Activated naive CD8-positive, alpha-beta T cell treated with anti-CD3 and anti-CD28 coated beads, Interleukin-2, amount 50 U/mL, for 24 hours (primary cell): ENCODE measurements at regions not wholly inside any gene's neighbourhood (a gene's known extent, or its start where the extent isn't known, plus 50 kb on each side); places are given as distances from the start of the nearest gene placed in this dataset.

Source experiments
- ATAC-seq: fragments of 150-1000 bp; cut with Tn5 transposase; one replicate; pipeline ENCODE4 v1.10.0; 2021
- DNase-seq: peaks from one replicate; pipeline ENCODE4 v3.0.0; 2021
- H3K27ac Mint-ChIP-seq: one replicate; pipeline ENCODE4 v1.8.0; 2021; ENCODE audit warnings: mild to moderate bottlenecking, mixed read lengths
- H3K27me3 Mint-ChIP-seq: one replicate; pipeline ENCODE4 v1.8.0; 2021; ENCODE audit warnings: mixed read lengths
- H3K36me3 Mint-ChIP-seq: one replicate; pipeline ENCODE4 v1.8.0; 2021; ENCODE audit warnings: low read depth, mixed read lengths
- H3K4me1 Mint-ChIP-seq: one replicate; pipeline ENCODE4 v1.8.0; 2021; ENCODE audit warnings: mixed read lengths
- H3K4me3 Mint-ChIP-seq: one replicate; pipeline ENCODE4 v1.8.0; 2021; ENCODE audit warnings: mild to moderate bottlenecking, moderate library complexity, mixed read lengths
- H3K9me3 Mint-ChIP-seq: one replicate; pipeline ENCODE4 v1.8.0; 2021; ENCODE audit warnings: mixed read lengths

- Mint-ChIP-seq H3K9me3 (peaks cover 8% of the 10 kb centered on the region), H3K36me3 (no peaks in the 10 kb centered on the region), H3K4me3 (no peak overlapping the region), H3K27me3 (peaks cover 11% of the 10 kb centered on the region), H3K27ac (no peak overlapping the region), H3K4me1 (no peaks in the 10 kb centered on the region)
- no peak for ATAC-seq
- DNase-seq, result no peak
Measured at GRCh38 chr6:159493898-159494585, 199.0 kb downstream of the SOD2 start.

GRCh38 chr6:159493231-159493897 is 199.7 kb downstream of the SOD2 start:
- peaks cover 8% of the 10 kb centered on the region for H3K9me3 Mint-ChIP-seq
- H3K4me3 Mint-ChIP-seq, result no peak overlapping the region
- no peaks in the 10 kb centered on the region for H3K36me3 Mint-ChIP-seq
- no peak for DNase-seq
- ATAC-seq, result no peak
- peaks cover 11% of the 10 kb centered on the region for H3K27me3 Mint-ChIP-seq
- no peaks in the 10 kb centered on the region for H3K4me1 Mint-ChIP-seq
- H3K27ac Mint-ChIP-seq, result no peak overlapping the region

GRCh38 chr6:159490298-159490937 is 202.6 kb downstream of the SOD2 start:
- Mint-ChIP-seq H3K4me3 (no peak overlapping the region), H3K27me3 (peaks cover 7% of the 10 kb centered on the region), H3K4me1 (no peaks in the 10 kb centered on the region), H3K9me3 (no peaks in the 10 kb centered on the region), H3K27ac (no peak overlapping the region), H3K36me3 (no peaks in the 10 kb centered on the region)
- no peak for ATAC-seq
- no peak for DNase-seq

- ATAC-seq (no peak), DNase-seq (no peak)
- no peaks in the 10 kb centered on the region for H3K9me3 Mint-ChIP-seq
- no peak overlapping the region for H3K27ac Mint-ChIP-seq
- peaks cover 7% of the 10 kb centered on the region for H3K27me3 Mint-ChIP-seq
- no peak overlapping the region for H3K4me3 Mint-ChIP-seq
- no peaks in the 10 kb centered on the region for H3K36me3 Mint-ChIP-seq
- no peaks in the 10 kb centered on the region for H3K4me1 Mint-ChIP-seq
Measured at GRCh38 chr6:159487636-159488035, 205.4 kb downstream of the SOD2 start.

GRCh38 chr6:159483259-159483658 is 209.8 kb downstream of the SOD2 start:
- DNase-seq (no peak), ATAC-seq (no peak)
- no peaks in the 10 kb centered on the region for H3K9me3 Mint-ChIP-seq
- no peak overlapping the region for H3K4me3 Mint-ChIP-seq
- H3K27ac Mint-ChIP-seq, result no peak overlapping the region
- no peaks in the 10 kb centered on the region for H3K4me1 Mint-ChIP-seq
- no peaks in the 10 kb centered on the region for H3K36me3 Mint-ChIP-seq
- peaks cover 19% of the 10 kb centered on the region for H3K27me3 Mint-ChIP-seq

GRCh38 chr6:159481897-159482296 is 211.1 kb downstream of the SOD2 start:
- H3K36me3 Mint-ChIP-seq, result no peaks in the 10 kb centered on the region
- no peaks in the 10 kb centered on the region for H3K4me1 Mint-ChIP-seq
- no peaks in the 10 kb centered on the region for H3K9me3 Mint-ChIP-seq
- no peak overlapping the region for H3K27ac Mint-ChIP-seq
- ATAC-seq (no peak), DNase-seq (no peak)
- peaks cover 19% of the 10 kb centered on the region for H3K27me3 Mint-ChIP-seq
- no peak overlapping the region for H3K4me3 Mint-ChIP-seq

GRCh38 chr6:159480471-159480870 is 212.6 kb downstream of the SOD2 start:
- Mint-ChIP-seq H3K27me3 (peaks cover 21% of the 10 kb centered on the region), H3K4me3 (no peak overlapping the region), H3K4me1 (no peaks in the 10 kb centered on the region), H3K9me3 (no peaks in the 10 kb centered on the region), H3K27ac (no peak overlapping the region), H3K36me3 (no peaks in the 10 kb centered on the region)
- DNase-seq, result no peak
- ATAC-seq, result no peak

GRCh38 chr6:159479146-159479545 is 213.9 kb downstream of the SOD2 start:
- no peak overlapping the region for H3K27ac Mint-ChIP-seq
- H3K27me3 Mint-ChIP-seq, result peaks cover 17% of the 10 kb centered on the region
- no peaks in the 10 kb centered on the region for H3K4me1 Mint-ChIP-seq
- no peak overlapping the region for H3K4me3 Mint-ChIP-seq
- DNase-seq (no peak), ATAC-seq (no peak)
- H3K36me3 Mint-ChIP-seq, result no peaks in the 10 kb centered on the region
- no peaks in the 10 kb centered on the region for H3K9me3 Mint-ChIP-seq

- DNase-seq (no peak), ATAC-seq (no peak)
- Mint-ChIP-seq H3K4me1 (no peaks in the 10 kb centered on the region), H3K9me3 (no peaks in the 10 kb centered on the region), H3K27me3 (peaks cover 9% of the 10 kb centered on the region), H3K36me3 (no peaks in the 10 kb centered on the region), H3K27ac (no peak overlapping the region), H3K4me3 (no peak overlapping the region)
Measured at GRCh38 chr6:159473475-159474263, 219.4 kb downstream of the SOD2 start.

GRCh38 chr6:159470397-159470796 is 222.6 kb downstream of the SOD2 start:
- DNase-seq (no peak), ATAC-seq (no peak)
- H3K27me3 Mint-ChIP-seq, result peaks cover 16% of the 10 kb centered on the region
- H3K36me3 Mint-ChIP-seq, result no peaks in the 10 kb centered on the region
- H3K4me1 Mint-ChIP-seq, result peaks cover 2% of the 10 kb centered on the region
- no peak overlapping the region for H3K27ac Mint-ChIP-seq
- no peak overlapping the region for H3K4me3 Mint-ChIP-seq
- no peaks in the 10 kb centered on the region for H3K9me3 Mint-ChIP-seq

GRCh38 chr6:159469443-159469842 is 223.6 kb downstream of the SOD2 start:
- Mint-ChIP-seq H3K27me3 (peaks cover 19% of the 10 kb centered on the region), H3K27ac (no peak overlapping the region), H3K4me1 (peaks cover 2% of the 10 kb centered on the region), H3K36me3 (no peaks in the 10 kb centered on the region), H3K9me3 (no peaks in the 10 kb centered on the region), H3K4me3 (no peak overlapping the region)
- ATAC-seq (no peak), DNase-seq (no peak)

GRCh38 chr6:159468994-159469393 is 224.0 kb downstream of the SOD2 start:
- Mint-ChIP-seq H3K27me3 (peaks cover 20% of the 10 kb centered on the region), H3K4me1 (peaks cover 2% of the 10 kb centered on the region)

GRCh38 chr6:159467473-159468041 is 225.5 kb downstream of the SOD2 start:
- Mint-ChIP-seq H3K27me3 (peaks cover 18% of the 10 kb centered on the region), H3K4me1 (peaks cover 2% of the 10 kb centered on the region), H3K36me3 (no peaks in the 10 kb centered on the region), H3K4me3 (no peak overlapping the region), H3K27ac (no peak overlapping the region), H3K9me3 (no peaks in the 10 kb centered on the region)
- ATAC-seq (peak; percentile 81), DNase-seq (no peak)

More at GRCh38 chr6:159468994-159469393, 224.0 kb downstream of the SOD2 start:
- no peaks in the 10 kb centered on the region for H3K9me3 Mint-ChIP-seq
- ATAC-seq (no peak), DNase-seq (no peak)
- H3K27ac Mint-ChIP-seq, result no peak overlapping the region
- H3K36me3 Mint-ChIP-seq, result no peaks in the 10 kb centered on the region
- H3K4me3 Mint-ChIP-seq, result no peak overlapping the region

- no peaks in the 10 kb centered on the region for H3K9me3 Mint-ChIP-seq
- ATAC-seq (no peak), DNase-seq (no peak)
- H3K4me1 Mint-ChIP-seq, result peaks cover 2% of the 10 kb centered on the region
- H3K27me3 Mint-ChIP-seq, result peaks cover 18% of the 10 kb centered on the region
- H3K4me3 Mint-ChIP-seq, result no peak overlapping the region
- no peaks in the 10 kb centered on the region for H3K36me3 Mint-ChIP-seq
- H3K27ac Mint-ChIP-seq, result no peak overlapping the region
Measured at GRCh38 chr6:159466926-159467325, 226.1 kb downstream of the SOD2 start.
